Neural cell (in vitro differentiated cells): ENCODE measurements at regions not wholly inside any gene's neighbourhood (a gene's known extent, or its start where the extent isn't known, plus 50 kb on each side); places are given as distances from the start of the nearest gene placed in this dataset.

Experiments
- H2AFZ ChIP-seq: fragments of 200-600, 300-800 bp; sonication (generic), shearing (Covaris generic); 2 replicates; pipeline ENCODE4 v1.6.0; 2014; ENCODE audit warnings: low read depth, mild to moderate bottlenecking, antibody characterized with exemption, low read length, moderate library complexity
- H3F3A ChIP-seq: fragments of 200-600 bp; shearing (Covaris generic); 2 replicates; pipeline ENCODE4 v1.6.1; 2016; ENCODE audit warnings: mild to moderate bottlenecking, moderate library complexity, mixed read lengths, antibody characterized with exemption, low read length; ENCODE audit not compliant: insufficient read depth, poor library complexity, severe bottlenecking
- H3K27ac ChIP-seq: fragments of 200-600, 300-800 bp; sonication (generic), shearing (Covaris generic); 2 replicates; pipeline ENCODE4 v1.5.1; 2014; ENCODE audit warnings: mild to moderate bottlenecking, low read length, moderate library complexity
- H3K27me3 ChIP-seq: fragments of 300-800, 200-600 bp; sonication (generic), shearing (Covaris generic); 2 replicates; pipeline ENCODE4 v1.6.0; 2014; ENCODE audit warnings: mild to moderate bottlenecking, low read depth, low read length, moderate library complexity; ENCODE audit not compliant: insufficient read depth
- H3K36me3 ChIP-seq: fragments of 300-800, 200-600 bp; sonication (generic), shearing (Covaris generic); 2 replicates; pipeline ENCODE4 v1.5.1; 2014; ENCODE audit warnings: mild to moderate bottlenecking, antibody characterized with exemption, low read length, moderate library complexity; ENCODE audit not compliant: insufficient read depth
- H3K4me2 ChIP-seq: fragments of 300-800, 200-600 bp; sonication (generic), shearing (Covaris generic); 2 replicates; pipeline ENCODE4 v1.6.0; 2014; ENCODE audit warnings: mild to moderate bottlenecking, low read length
- H3K4me3 ChIP-seq: fragments of 300-800, 200-600 bp; sonication (generic), shearing (Covaris generic); 2 replicates; pipeline ENCODE4 v1.5.1; 2014; ENCODE audit warnings: mild to moderate bottlenecking, low read length, moderate library complexity
- H3K79me2 ChIP-seq: fragments of 200-600 bp; shearing (Covaris generic); replicated peaks from 2 replicates; pipeline ENCODE4 v1.6.0; 2014; ENCODE audit warnings: mild to moderate bottlenecking, low read length, moderate library complexity; ENCODE audit not compliant: insufficient read depth
- H3K9ac ChIP-seq: fragments of 300-800, 200-600 bp; sonication (generic), shearing (Covaris generic); 2 replicates; pipeline ENCODE4 v1.6.1; 2016; ENCODE audit warnings: mild to moderate bottlenecking, low read length, mixed read lengths
- H3K9me2 ChIP-seq: fragments of 200-600 bp; shearing (Covaris generic); 2 replicates; pipeline ENCODE4 v1.6.1; 2016; ENCODE audit warnings: mild to moderate bottlenecking, low read length, mixed read lengths; ENCODE audit not compliant: insufficient read depth
- H3K9me3 ChIP-seq: fragments of 200-600, 300-800 bp; sonication (generic), shearing (Covaris generic); 2 replicates; pipeline ENCODE4 v1.6.1; 2016; ENCODE audit warnings: mild to moderate bottlenecking, mixed run types, low read length, moderate library complexity, mixed read lengths
- H4K20me1 ChIP-seq: fragments of 200-600 bp; shearing (Covaris generic); 2 replicates; pipeline ENCODE4 v1.6.1; 2016; ENCODE audit warnings: mild to moderate bottlenecking, mixed run types; ENCODE audit not compliant: insufficient read depth
- CTCF ChIP-seq: fragments of 450-650 bp; IDR thresholded peaks from 2 replicates; pipeline ENCODE4 v1.5.1; 2014; ENCODE audit warnings: antibody characterized with exemption, mild to moderate bottlenecking, moderate library complexity; ENCODE audit not compliant: poor library complexity, severe bottlenecking
- EP300 ChIP-seq: fragments of 450-650 bp; conservative IDR thresholded peaks from 2 replicates; pipeline ENCODE4 v1.6.1; 2014; ENCODE audit warnings: antibody characterized with exemption, mild to moderate bottlenecking, moderate library complexity; ENCODE audit not compliant: poor library complexity, severe bottlenecking
- EZH2 ChIP-seq: fragments of 200-600, 300-800 bp; shearing (Covaris generic), sonication (generic); IDR thresholded peaks from 2 replicates; pipeline ENCODE4 v1.6.1; 2014; ENCODE audit warnings: antibody characterized with exemption, low read length, borderline replicate concordance, mild to moderate bottlenecking; ENCODE audit not compliant: insufficient read depth, poor library complexity, severe bottlenecking
- MXI1 ChIP-seq: fragments of 450-650 bp; conservative IDR thresholded peaks from 2 replicates; pipeline ENCODE4 v1.6.1; 2014; ENCODE audit warnings: antibody characterized with exemption, mild to moderate bottlenecking; ENCODE audit not compliant: poor library complexity, severe bottlenecking
- POLR2AphosphoS5 ChIP-seq: IDR thresholded peaks from 2 replicates; pipeline ENCODE4 v1.6.1; 2012
- RAD21 ChIP-seq: fragments of 450-650 bp; conservative IDR thresholded peaks from 2 replicates; pipeline ENCODE4 v1.6.1; 2014; ENCODE audit warnings: antibody characterized with exemption, mild to moderate bottlenecking, moderate library complexity
- SMC3 ChIP-seq: fragments of 450-650 bp; conservative IDR thresholded peaks from 2 replicates; pipeline ENCODE4 v1.6.1; 2014; ENCODE audit warnings: antibody characterized with exemption, mild to moderate bottlenecking, moderate library complexity; ENCODE audit not compliant: poor library complexity
- TAF1 ChIP-seq: IDR thresholded peaks from 2 replicates; pipeline ENCODE4 v1.6.1; 2012; ENCODE audit warnings: low read depth
- TF ChIP-seq, protein P1 (sequence below): IDR thresholded peaks from 2 replicates; pipeline ENCODE4 v1.6.1; 2012; ENCODE audit warnings: borderline replicate concordance

- Histone ChIP-seq H3K4me3 (no peak overlapping the region), H3K9ac (no peak overlapping the region), H3F3A (no peaks in the 10 kb centered on the region), H4K20me1 (no peaks in the 10 kb centered on the region), H2AFZ (no peak overlapping the region), H3K9me2 (no peaks in the 10 kb centered on the region), H3K27me3 (no peaks in the 10 kb centered on the region), H3K79me2 (no peaks in the 10 kb centered on the region), H3K4me2 (no peak overlapping the region), H3K27ac (no peak overlapping the region), H3K9me3 (no peaks in the 10 kb centered on the region), H3K36me3 (no peaks in the 10 kb centered on the region)
- no peak for TF ChIP-seq TAF1
- TF ChIP-seq CTCF, result no peak
Measured at GRCh38 chr2:149860276-149860921, 272.8 kb upstream of the MMADHC start.

GRCh38 chr2:149858901-149859634 is 271.5 kb upstream of the MMADHC start:
- H4K20me1 ChIP-seq, result no peaks in the 10 kb centered on the region
- no peak overlapping the region for H3K4me2 ChIP-seq
- no peak overlapping the region for H3K4me3 ChIP-seq
- H3K9me2 ChIP-seq, result no peaks in the 10 kb centered on the region
- no peak for TF ChIP-seq RAD21
- H3K9ac ChIP-seq, result no peak overlapping the region
- H3K27ac ChIP-seq, result no peak overlapping the region
- H3K79me2 ChIP-seq, result no peaks in the 10 kb centered on the region
- no peak overlapping the region for H2AFZ ChIP-seq
- no peaks in the 10 kb centered on the region for H3K36me3 ChIP-seq
- no peaks in the 10 kb centered on the region for H3K9me3 ChIP-seq
- no peaks in the 10 kb centered on the region for H3K27me3 ChIP-seq
- no peaks in the 10 kb centered on the region for H3F3A ChIP-seq

DNA sequence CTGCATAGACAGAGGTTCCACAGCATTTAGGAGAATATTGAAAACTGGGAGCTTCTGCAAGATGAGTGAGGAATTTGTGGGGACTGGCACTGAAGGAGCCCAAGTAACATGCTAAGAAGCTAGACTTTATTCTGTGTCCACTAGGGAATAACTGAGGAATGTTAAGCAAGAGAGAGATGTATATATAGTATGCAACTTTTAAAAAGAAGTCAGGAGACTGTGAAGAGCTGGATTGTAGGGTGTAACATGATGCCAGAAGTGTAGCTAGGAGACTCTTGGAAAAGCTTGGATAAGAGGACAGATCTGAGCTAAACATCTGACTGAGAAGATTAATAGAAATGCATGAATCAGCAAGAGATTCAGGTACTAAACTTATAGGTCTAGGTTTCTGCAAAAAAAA is 270.6 kb upstream of the MMADHC start:
- Histone ChIP-seq H3K9me3 (no peaks in the 10 kb centered on the region), H3K4me2 (no peak overlapping the region), H3K4me3 (no peak overlapping the region), H2AFZ (no peak overlapping the region), H3K27ac (no peak overlapping the region), H4K20me1 (no peaks in the 10 kb centered on the region), H3K27me3 (no peaks in the 10 kb centered on the region), H3F3A (no peaks in the 10 kb centered on the region), H3K9ac (no peak overlapping the region), H3K9me2 (no peaks in the 10 kb centered on the region), H3K36me3 (no peaks in the 10 kb centered on the region), H3K79me2 (no peaks in the 10 kb centered on the region)
- no peak for TF ChIP-seq CTCF
- TF ChIP-seq TAF1, result no peak
- TF ChIP-seq MXI1, result no peak
- TF ChIP-seq, protein P1, sequence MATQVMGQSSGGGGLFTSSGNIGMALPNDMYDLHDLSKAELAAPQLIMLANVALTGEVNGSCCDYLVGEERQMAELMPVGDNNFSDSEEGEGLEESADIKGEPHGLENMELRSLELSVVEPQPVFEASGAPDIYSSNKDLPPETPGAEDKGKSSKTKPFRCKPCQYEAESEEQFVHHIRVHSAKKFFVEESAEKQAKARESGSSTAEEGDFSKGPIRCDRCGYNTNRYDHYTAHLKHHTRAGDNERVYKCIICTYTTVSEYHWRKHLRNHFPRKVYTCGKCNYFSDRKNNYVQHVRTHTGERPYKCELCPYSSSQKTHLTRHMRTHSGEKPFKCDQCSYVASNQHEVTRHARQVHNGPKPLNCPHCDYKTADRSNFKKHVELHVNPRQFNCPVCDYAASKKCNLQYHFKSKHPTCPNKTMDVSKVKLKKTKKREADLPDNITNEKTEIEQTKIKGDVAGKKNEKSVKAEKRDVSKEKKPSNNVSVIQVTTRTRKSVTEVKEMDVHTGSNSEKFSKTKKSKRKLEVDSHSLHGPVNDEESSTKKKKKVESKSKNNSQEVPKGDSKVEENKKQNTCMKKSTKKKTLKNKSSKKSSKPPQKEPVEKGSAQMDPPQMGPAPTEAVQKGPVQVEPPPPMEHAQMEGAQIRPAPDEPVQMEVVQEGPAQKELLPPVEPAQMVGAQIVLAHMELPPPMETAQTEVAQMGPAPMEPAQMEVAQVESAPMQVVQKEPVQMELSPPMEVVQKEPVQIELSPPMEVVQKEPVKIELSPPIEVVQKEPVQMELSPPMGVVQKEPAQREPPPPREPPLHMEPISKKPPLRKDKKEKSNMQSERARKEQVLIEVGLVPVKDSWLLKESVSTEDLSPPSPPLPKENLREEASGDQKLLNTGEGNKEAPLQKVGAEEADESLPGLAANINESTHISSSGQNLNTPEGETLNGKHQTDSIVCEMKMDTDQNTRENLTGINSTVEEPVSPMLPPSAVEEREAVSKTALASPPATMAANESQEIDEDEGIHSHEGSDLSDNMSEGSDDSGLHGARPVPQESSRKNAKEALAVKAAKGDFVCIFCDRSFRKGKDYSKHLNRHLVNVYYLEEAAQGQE, result no peak
- no peak for TF ChIP-seq RAD21
- no peak for TF ChIP-seq POLR2AphosphoS5
- no peak for TF ChIP-seq SMC3
- TF ChIP-seq EZH2, result no peak
- TF ChIP-seq EP300, result no peak
